OCI-M2 (cell line): ENCODE measurements at regions not wholly inside any gene's neighbourhood (a gene's known extent, or its start where the extent isn't known, plus 50 kb on each side); places are given as distances from the start of the nearest gene placed in this dataset.

Experiments
- DNase-seq: peaks from one replicate; lab custom pipeline; 2025; ENCODE audit not compliant: unreplicated experiment; lab: John Stamatoyannopoulos, UW

DNA sequence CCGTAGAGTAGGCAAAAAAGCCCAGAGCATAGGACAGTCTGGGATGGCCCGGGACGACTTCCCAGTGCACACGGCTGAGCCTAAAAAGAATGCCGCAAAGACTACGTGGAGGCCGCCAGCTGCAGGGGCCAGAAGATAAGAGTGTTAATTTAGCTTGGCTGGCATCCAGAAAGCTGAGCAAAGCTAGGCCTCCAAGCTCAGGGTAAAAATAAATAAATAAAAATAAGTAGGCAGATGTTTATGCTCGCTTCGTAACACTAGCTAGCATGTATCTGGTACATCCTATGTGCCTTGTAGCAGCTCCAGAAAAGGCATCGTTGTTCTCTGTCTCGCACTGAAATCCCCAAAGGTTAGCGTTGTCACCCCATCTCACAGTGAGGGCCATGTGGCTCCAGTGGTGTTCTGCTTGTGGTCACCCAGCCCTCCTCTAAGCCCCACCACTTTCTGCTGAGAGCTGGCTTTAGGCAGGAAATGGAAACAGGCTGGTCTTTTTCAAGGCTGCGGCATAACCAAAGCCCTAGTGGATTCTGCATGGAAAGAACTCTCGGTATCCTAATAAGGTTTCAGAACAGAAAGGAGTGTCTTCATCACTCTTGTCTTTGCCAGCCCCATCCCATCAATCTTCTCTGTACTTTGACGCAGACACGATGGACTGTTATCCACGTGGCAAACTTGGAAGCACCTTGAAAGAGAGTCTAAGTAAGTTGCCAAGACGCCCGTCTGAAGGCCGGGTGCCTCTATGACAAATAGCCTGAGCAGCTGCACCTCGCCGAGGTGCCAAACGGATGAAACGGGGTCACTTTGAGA, 58.1 kb upstream of the MEF2A start:
- DNase-seq: no peak

DNA sequence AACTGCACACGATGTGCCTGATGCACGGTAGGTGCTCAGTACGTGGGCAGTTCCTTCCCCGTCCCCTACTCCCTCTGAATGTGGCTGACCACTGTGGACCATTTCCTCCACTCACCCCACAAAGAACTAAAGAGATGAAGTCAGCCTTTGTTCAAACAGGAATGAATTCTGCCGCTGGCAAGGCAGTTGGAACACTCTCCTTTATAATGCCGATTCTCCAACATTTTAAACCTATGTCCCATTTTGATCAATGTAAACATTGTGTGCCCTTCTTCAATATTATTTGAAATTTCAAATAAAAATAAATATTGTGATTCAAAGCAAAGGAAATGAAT, 57.5 kb upstream of the MEF2A start:
- no peak for DNase-seq

DNA sequence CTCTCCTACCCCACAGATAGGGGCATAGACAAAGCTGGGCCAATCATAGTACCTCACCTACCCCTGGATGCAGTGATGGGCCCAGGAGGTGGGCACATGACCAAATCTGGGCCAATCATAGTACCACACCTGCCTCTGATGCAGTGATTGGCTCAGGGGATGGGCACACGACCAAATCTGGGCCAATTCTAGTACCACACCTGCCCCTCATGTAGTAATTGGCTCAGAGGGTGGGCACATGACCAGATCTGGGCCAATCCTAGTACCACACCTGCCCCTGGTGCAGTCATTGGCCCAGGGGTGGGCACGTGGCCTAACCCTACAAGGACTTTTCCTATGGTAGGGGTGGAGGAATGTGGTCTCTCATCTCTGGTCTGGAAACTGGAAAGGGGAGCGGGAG, 56.9 kb upstream of the MEF2A start:
- DNase-seq: no peak

DNA sequence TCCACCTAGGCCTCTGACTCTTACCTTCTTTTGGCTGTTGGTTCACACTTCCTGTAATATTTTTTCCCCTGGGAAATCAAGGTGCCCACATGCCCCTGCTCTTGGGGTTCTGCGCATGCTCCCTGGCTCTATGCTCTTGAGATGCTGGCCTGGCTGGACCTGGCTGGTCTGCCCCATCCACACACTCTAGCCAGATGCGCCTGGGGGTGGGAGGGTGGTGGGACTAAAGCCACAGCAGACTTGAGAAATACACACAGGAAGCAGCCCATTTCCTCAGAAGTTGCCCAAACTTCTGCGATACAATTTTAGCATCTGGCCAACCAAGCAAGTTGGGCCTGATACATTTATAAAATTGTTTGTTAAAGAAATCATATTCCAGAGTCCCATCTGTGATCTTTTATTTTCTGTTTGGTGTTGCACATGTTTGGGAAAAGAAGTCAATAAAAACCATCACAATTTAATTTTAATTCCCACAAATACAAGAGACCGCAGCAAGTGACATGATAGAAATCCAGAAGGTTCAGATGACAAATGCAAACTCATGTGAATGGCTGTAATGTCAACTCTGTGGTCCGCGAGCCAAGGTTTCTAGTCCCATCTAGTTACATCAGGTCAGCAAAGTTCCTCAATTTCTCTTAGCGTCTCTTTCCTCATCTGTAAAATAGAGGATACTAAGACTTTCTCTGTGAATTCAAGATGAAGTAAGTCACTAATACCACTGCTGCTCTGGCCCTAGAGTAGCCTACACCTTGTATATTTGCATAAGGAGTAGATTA, 55.9 kb upstream of the MEF2A start:
- no peak for DNase-seq

GRCh38 chr15:99511531-99511865, 54.3 kb upstream of the MEF2A start:
- DNase-seq: no peak

DNA sequence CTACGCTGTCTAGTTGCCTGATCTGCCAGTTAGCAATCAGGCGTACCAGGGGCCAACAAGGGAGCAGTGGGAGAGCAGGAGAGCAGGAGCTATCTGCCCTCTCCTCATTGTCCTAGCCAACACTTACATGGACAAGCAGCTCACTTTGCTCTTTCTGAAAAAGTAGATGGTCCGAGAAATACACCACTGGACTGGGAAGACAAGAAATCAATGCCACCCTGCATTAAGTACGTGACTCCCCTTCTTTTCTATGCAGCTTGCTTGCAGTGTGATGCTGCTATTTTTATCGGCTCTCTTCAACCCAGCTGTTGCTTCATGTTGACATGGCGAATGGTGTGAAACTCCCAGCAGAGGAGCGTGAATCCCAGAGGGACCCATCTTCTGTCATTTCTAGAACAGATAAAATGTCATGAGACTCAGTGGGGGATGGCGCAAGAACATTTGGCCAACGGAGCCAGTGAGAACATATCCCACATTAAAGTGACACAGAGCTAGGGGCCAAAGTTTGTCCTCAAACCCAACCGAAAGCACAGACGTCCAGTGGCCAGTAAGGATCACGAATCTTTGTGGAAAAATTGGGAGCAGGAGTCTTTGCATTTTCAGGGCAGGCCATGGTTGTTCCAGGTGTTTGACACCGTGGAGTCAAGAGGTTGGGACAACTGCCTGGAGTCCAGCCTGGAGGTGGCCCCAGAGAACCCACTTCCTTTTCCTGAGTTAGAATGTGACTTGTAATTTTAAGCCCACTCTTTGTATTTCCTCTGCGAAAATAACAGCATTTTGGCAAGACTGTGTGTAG, 53.7 kb upstream of the MEF2A start:
- no peak for DNase-seq

- DNase-seq: no peak
Observed at GRCh38 chr15:99514306-99514705, 51.5 kb upstream of the MEF2A start.
